Activated gamma-delta T cell treated with Interleukin-2 at 50 U/mL for 16 hours (primary cell): ENCODE measurements at regions not wholly inside any gene's neighbourhood (a gene's known extent, or its start where the extent isn't known, plus 50 kb on each side); places are given as distances from the start of the nearest gene placed in this dataset.

Experiments
- DNase-seq: peaks from one replicate; pipeline ENCODE4 v3.0.0-alpha.2; 2020

DNA sequence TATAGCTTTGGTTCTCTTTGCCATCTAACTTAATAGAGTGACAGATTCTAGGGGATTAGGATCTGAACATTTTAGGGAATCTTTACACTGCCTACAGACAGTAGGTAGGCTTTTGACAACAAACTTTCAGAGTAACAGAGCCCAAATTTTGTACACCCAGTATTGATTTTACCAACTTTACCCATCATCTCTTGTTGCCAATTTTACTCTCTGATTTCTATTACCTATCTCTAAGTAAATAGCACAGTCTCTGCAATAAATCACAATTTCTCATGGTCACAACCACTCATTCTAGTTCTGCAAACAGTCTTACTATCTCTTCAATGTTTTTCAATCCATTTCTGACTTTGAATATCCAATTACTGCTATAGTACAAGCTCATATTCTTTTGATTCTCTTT is 1097.6 kb upstream of the PHF14 start:
- DNase-seq, result no peak

GRCh38 chr7:9889554-9889953 is 1084.1 kb upstream of the PHF14 start:
- no peak for DNase-seq

- no peak for DNase-seq
Observed at GRCh38 chr7:9890092-9890491, 1083.6 kb upstream of the PHF14 start.

DNA sequence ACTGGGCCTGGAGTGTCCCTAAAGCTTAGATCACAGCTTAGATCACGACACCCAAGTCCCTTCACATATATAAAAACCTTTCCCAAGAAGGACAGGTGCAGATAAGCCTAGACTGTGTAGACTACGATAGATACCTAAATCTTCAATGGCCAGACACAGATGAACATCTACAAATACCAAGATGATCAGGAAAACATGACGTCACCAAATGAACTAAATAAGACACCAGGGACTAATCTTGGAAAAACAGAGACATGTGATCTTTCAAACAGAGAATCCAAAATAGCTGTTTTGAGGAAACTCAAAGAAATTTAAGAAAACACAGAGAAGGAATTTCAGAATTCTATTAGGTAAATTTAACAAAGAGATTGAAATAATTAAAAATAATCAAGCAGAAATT is 1082.6 kb upstream of the PHF14 start:
- DNase-seq, result no peak

- DNase-seq, result no peak
Observed at GRCh38 chr7:9900339-9900738, 1073.3 kb upstream of the PHF14 start.

- DNase-seq, result no peak
Observed at GRCh38 chr7:9921326-9921725, 1052.3 kb upstream of the PHF14 start.

DNA sequence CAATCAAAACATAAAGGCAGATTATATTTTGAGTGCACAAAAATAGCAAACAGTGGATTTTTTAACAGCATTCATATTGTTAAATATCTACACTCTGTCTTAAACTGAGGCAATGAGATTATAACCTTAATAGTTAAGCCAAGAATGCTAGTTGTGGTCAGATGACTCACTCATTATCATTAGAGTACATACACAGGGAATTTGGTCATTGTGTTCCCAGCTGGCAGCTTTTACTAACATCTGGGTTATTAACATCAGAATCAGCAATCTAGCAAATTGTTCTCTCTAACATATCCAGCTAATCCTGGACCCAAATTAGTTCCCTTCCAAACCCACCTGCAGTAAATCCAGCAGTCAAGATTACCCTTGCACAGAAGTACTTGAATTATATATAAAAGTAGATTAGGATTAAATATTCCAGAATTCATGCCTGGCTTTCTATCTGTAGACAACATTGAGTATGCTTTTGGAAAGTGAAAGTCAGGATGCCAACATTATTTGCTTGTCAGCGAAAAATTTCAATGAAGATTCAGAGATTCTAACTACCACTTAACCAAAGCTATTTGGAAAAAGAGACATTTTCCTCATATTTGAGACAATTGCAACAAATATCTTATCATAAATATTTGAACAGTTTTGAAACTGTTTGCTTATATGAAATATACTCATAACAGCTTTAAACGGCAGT is 1035.6 kb upstream of the PHF14 start:
- DNase-seq, result no peak

DNA sequence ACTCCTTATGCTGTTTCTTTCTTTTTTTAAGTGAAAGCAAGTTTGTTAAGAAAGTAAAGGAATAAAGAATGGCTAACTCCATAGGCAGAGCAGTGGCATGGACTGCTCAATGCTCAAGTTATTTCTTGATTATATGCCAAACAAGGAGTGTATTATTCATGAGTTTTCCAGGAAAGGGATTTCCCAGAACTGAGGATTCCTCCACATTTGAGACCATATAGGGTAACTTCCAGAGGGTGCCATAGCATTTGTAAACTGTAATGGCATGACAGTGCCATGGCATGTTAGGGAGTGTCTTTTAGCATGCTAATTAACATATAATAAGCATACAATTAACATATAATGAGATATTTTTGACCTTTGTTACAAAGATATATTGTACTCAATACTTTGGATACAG is 1034.5 kb upstream of the PHF14 start:
- DNase-seq, result no peak

DNA sequence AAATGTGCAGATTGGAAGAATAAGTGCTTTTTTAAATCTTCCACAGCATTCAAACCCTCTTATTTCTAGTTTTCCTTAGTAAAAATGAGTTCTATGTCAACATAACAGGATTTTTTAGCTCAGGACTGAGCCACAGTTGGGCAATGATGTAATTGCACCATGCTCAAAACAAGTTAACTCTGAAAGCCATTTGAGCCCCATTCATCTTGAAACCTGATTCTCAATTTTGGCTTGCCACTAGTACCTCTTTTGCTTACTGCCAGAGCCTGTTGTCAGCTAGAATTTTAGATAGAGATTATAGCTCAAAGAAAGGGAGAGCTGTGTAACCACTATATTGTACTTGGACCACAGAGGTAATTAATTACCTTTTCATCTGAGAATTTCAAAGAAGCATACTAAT is 1028.5 kb upstream of the PHF14 start:
- no peak for DNase-seq

DNA sequence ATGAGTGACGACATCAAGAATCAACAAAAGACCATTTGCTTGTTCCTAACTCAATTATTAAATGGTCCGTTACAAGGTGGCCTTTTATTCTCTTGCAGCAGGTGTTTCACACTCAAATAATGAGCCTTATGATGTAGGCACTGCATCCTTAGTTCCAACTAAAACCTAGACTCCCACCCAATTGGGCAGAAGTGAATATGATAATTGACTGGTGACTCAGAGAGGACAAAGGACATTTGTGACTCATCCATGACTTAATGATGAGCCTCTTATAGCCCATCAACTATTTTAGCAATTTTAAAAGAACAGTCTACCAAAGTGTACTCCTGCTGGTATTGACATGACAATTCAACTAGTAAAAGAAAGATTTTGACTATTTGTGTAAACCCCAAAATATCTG is 1027.8 kb upstream of the PHF14 start:
- DNase-seq, result no peak

DNA sequence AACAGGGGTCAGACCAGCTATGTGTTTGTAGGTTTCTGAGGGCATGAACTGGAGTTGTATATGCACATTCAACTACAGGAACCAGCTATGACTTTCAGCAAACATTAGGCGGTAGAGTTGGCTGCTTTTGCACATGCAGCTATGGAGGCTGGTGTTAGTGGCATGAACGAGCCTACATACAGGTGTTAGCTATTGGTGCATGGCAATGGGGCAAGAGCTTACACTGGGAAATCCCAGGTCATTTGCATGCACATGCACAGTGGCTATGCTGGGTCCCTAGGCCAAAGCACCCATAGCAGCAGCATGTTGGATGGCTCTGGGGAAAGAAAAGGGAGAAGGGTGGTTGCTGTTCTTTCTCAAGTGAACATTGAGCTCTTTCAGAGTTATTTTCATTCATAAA is 1018.5 kb upstream of the PHF14 start:
- DNase-seq, result no peak

- DNase-seq, result no peak
Observed at GRCh38 chr7:9958486-9958885, 1015.2 kb upstream of the PHF14 start.

DNA sequence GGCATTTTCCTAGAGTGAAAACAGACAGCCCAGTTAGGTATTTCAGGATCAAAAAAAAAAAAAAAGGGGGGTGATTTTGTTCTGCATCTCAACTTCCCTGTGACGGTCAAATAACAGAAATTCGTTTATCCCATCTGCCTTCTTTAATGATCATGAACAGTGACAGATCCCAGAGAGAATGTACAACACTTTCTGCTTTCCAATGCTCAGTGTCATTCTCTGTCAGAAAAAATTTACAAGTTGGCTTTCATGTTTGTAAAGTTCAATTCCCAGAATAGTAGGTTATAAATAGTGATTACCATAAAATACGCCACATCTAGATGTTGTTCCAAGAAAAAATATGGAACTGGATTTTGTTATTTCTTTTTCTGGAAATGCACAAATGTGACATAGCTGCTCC is 1013.2 kb upstream of the PHF14 start:
- no peak for DNase-seq

DNA sequence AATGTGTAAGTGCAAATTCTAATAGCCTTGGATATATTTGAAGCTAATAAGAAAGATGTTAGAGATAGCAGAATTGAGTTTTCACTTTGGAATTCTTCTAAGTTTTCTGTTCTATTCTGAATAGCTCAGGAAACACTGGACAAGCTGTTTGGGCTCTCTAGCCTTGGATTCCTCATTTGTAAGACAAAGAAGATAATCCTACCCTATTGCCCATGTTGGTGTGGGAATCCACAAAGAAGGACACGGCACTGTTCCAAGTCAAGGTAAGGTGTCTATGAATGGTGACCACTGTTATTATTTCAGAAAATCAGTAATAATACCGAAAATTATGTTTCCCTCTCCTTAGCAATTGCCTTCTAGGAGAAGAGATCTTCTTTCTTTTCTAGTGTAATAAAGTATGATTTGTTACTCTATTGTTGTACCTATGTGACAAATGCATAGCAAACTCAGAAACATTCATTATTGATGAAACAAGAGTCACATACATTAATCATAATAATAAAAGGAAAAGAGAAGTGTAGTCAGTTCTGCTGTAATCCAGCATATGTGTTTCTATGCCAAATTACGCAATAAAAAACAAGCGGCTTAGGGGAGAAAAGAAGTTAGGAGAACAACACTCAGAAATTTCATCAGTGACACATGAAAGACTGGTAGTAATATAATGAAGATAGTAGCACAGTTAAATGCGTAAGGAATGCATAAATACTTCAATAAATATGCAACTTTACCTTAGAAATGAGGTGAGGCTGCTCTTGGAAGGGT is 1012.3 kb upstream of the PHF14 start:
- no peak for DNase-seq

GRCh38 chr7:9962742-9963141 is 1010.9 kb upstream of the PHF14 start:
- no peak for DNase-seq

DNA sequence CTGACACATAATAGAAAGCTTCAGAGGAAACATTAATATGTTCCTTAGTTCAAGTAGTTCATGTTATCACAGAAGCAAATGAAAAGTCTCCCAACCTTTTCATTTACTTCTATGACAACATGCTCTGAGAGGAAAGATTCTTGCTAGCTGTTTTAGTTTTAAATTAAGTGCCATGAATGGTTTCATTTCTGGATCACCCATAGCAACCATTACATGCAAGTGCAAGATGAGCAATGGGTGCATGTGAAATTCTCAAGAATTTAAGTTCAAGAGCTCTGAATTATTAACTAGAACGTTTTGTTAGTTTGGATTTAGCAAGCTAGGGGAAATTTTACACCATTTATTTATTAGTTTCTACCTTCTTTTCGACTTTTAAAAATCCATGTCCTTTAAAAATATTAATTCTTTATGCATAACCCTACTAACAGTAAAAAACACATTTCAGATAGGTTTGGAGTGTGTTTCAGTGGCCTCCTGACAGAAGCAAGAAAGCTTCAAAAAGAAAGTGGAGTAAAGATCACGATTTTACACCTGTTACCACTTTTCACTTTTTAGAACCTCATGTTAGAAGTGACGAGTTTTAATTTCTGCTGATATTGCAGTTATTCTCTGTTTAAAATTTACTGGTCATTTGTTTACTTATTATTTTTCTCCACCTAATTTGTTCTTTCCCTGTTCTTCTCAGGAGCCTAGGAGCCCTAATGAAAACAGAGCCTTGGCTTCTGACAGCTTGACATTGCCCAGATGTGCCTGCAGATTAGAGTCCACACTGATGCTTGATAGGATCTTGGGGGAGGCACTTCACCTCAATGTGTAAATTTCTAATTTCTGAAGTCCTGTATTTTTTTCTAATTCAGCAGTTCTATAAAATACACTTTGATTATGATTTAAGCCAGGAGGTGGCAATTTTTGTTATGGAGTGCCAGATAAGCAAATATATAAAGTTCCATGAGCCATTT is 995.3 kb upstream of the PHF14 start:
- DNase-seq, result no peak

DNA sequence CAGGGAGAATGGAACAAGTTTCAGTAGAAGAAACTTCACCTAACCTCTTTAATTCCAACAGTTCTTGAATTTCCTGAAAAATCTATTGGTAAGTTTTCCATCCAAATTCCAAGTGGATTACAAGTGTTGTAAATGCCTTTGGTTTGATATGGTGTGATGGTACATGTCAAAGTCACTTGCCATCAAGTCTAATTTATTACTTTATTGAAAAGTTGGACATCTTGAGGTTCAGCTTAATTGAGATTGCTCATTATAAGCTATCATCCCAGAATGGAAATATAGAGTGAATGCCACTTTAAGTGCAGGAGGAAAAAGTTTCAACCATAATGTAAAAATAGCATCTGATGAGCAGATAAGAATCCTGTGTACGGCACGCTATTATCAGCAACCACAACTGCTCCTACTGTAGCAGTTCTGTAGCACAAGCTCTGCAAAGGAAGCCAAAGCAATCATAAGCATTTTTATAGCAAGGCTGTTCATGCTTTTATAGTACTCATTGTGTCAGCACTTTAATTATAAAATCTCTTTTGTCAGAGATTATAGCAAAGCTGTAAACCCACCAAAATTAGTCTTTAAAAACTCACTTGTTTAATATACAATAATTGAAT is 991.8 kb upstream of the PHF14 start:
- no peak for DNase-seq

GRCh38 chr7:9983048-9983447 is 990.6 kb upstream of the PHF14 start:
- DNase-seq, result no peak

DNA sequence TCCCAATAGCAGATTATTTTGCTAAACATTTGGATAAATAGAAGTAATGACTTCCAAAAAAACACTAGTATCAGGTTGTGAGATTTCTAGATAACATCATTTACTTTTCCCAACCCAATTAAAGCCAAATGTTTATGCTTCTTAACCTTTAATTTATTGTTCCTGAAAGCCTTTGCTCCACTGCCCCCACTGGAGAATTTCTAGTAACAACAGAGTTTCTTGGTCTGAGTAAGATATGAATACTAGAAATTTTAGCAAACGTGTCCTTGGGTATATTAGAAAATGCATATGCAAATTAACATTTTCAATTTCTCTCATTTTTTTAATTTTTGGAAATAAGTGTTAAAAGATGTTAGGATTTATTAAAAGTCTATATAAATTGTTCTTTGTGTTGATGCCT is 958.0 kb upstream of the PHF14 start:
- DNase-seq, result no peak

- DNase-seq, result no peak
Observed at GRCh38 chr7:10022480-10022879, 951.2 kb upstream of the PHF14 start.

GRCh38 chr7:10022957-10023356 is 950.7 kb upstream of the PHF14 start:
- no peak for DNase-seq

GRCh38 chr7:10034843-10035556 is 938.7 kb upstream of the PHF14 start:
- no peak for DNase-seq

DNA sequence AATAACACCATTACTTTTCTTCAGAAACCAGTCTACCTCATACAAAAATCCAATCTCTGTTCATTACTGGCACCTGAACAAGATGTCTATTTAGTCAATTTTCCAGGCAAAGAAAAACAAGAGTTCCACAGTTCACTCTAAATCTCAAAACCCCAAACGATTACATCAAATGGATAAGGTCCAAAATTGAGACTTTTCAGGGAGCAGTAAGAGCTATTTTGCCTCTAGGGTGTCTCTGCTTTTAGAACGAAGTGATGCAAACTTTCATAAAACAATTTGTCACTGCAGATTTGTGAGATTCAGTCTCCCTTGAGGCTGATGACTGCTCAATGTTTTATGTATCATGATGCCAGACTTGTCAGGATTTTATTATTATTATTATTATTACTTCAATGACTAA is 937.0 kb upstream of the PHF14 start:
- DNase-seq, result no peak
